ENCODE measurements at regions not wholly inside any gene's neighbourhood (a gene's known extent, or its start where the extent isn't known, plus 50 kb on each side); places are given as distances from the start of the nearest gene placed in this dataset.

- TF ChIP-seq CTCF (conservative IDR thresholded peaks at IDR 0.05 in 1 of 2, IDR thresholded peaks at IDR 0.05 in 1 of 2; ENCODE audit: low read depth in 1 of 2, low read length in 2 of 2) (no peak), EZH2 (IDR thresholded peaks at IDR 0.05; ENCODE audit: low read length, missing control alignments) (no peak)
- no peak overlapping the region for H3K4me3 ChIP-seq (replicated peaks in 1 of 4; ENCODE audit: control extremely low read depth in 1 of 4, insufficient read depth in 1 of 4, low read depth in 3 of 4, low read length in 4 of 4)
- no peaks in the 10 kb centered on the region for H3K27me3 ChIP-seq (ENCODE audit: control insufficient read depth, insufficient read depth, low read length)
- no peaks in the 10 kb centered on the region for H4K20me1 ChIP-seq (ENCODE audit: control insufficient read depth, extremely low read depth, insufficient read depth, low read length)
- H3K4me2 ChIP-seq (ENCODE audit: extremely low read depth, insufficient read depth, low read length): no peak overlapping the region
- no peaks in the 10 kb centered on the region for H3K4me1 ChIP-seq (ENCODE audit: control insufficient read depth, extremely low read depth, insufficient read depth, low read length)
- no peaks in the 10 kb centered on the region for H3K9me3 ChIP-seq (ENCODE audit: control insufficient read depth, insufficient read depth, low read depth, low read length)
- DNase-seq (ENCODE audit: low read depth in 2 of 2): peak in 1 of 2 donors; percentile 30
- H3K9ac ChIP-seq (ENCODE audit: insufficient read depth, low read length): no peak overlapping the region
- no peak overlapping the region for H3K27ac ChIP-seq (ENCODE audit: insufficient read depth, low read length)
- no peak overlapping the region for H2AFZ ChIP-seq (ENCODE audit: low read length)
- H3K79me2 ChIP-seq (ENCODE audit: control insufficient read depth, insufficient read depth, low read length): no peaks in the 10 kb centered on the region
- no peaks in the 10 kb centered on the region for H3K36me3 ChIP-seq (ENCODE audit: control insufficient read depth, insufficient read depth, low read length)
Observed at GRCh38 chr6:51398064-51398705, 579.5 kb downstream of the TFAP2B start.

- no peaks in the 10 kb centered on the region for H3K27me3 ChIP-seq (ENCODE audit: control insufficient read depth, insufficient read depth, low read length)
- no peaks in the 10 kb centered on the region for H3K79me2 ChIP-seq (ENCODE audit: control insufficient read depth, insufficient read depth, low read length)
- H3K36me3 ChIP-seq (ENCODE audit: control insufficient read depth, insufficient read depth, low read length): no peaks in the 10 kb centered on the region
- H3K9me3 ChIP-seq (ENCODE audit: control insufficient read depth, insufficient read depth, low read depth, low read length): no peaks in the 10 kb centered on the region
- no peaks in the 10 kb centered on the region for H3K4me1 ChIP-seq (ENCODE audit: control insufficient read depth, extremely low read depth, insufficient read depth, low read length)
- no peak overlapping the region for H3K27ac ChIP-seq (ENCODE audit: insufficient read depth, low read length)
- H3K9ac ChIP-seq (ENCODE audit: insufficient read depth, low read length): no peak overlapping the region
- no peak overlapping the region for H2AFZ ChIP-seq (ENCODE audit: low read length)
- H3K4me3 ChIP-seq (replicated peaks in 1 of 4; ENCODE audit: control extremely low read depth in 1 of 4, insufficient read depth in 1 of 4, low read depth in 3 of 4, low read length in 4 of 4): no peak overlapping the region
- H3K4me2 ChIP-seq (ENCODE audit: extremely low read depth, insufficient read depth, low read length): no peak overlapping the region
- TF ChIP-seq CTCF (conservative IDR thresholded peaks at IDR 0.05 in 1 of 2, IDR thresholded peaks at IDR 0.05 in 1 of 2; ENCODE audit: low read depth in 1 of 2, low read length in 2 of 2): no peak
- no peak for DNase-seq (ENCODE audit: low read depth in 2 of 2)
- H4K20me1 ChIP-seq (ENCODE audit: control insufficient read depth, extremely low read depth, insufficient read depth, low read length): no peaks in the 10 kb centered on the region
Observed at GRCh38 chr6:51398793-51399192, 580.1 kb downstream of the TFAP2B start.

- H4K20me1 ChIP-seq (ENCODE audit: control insufficient read depth, extremely low read depth, insufficient read depth, low read length): no peaks in the 10 kb centered on the region
- no peak overlapping the region for H3K4me3 ChIP-seq (replicated peaks in 1 of 4; ENCODE audit: control extremely low read depth in 1 of 4, insufficient read depth in 1 of 4, low read depth in 3 of 4, low read length in 4 of 4)
- no peak overlapping the region for H3K4me2 ChIP-seq (ENCODE audit: extremely low read depth, insufficient read depth, low read length)
- no peaks in the 10 kb centered on the region for H3K27me3 ChIP-seq (ENCODE audit: control insufficient read depth, insufficient read depth, low read length)
- H3K36me3 ChIP-seq (ENCODE audit: control insufficient read depth, insufficient read depth, low read length): no peaks in the 10 kb centered on the region
- H3K4me1 ChIP-seq (ENCODE audit: control insufficient read depth, extremely low read depth, insufficient read depth, low read length): no peaks in the 10 kb centered on the region
- no peaks in the 10 kb centered on the region for H3K9me3 ChIP-seq (ENCODE audit: control insufficient read depth, insufficient read depth, low read depth, low read length)
- H3K9ac ChIP-seq (ENCODE audit: insufficient read depth, low read length): no peak overlapping the region
- no peak overlapping the region for H3K27ac ChIP-seq (ENCODE audit: insufficient read depth, low read length)
- H3K79me2 ChIP-seq (ENCODE audit: control insufficient read depth, insufficient read depth, low read length): no peaks in the 10 kb centered on the region
- H2AFZ ChIP-seq (ENCODE audit: low read length): no peak overlapping the region
- no peak for DNase-seq (ENCODE audit: low read depth in 2 of 2)
- no peak for TF ChIP-seq EZH2 (IDR thresholded peaks at IDR 0.05; ENCODE audit: low read length, missing control alignments)
- no peak for TF ChIP-seq CTCF (conservative IDR thresholded peaks at IDR 0.05 in 1 of 2, IDR thresholded peaks at IDR 0.05 in 1 of 2; ENCODE audit: low read depth in 1 of 2, low read length in 2 of 2)
Observed at GRCh38 chr6:51410453-51410852, 591.8 kb downstream of the TFAP2B start.
